WTC11 (cell line): ENCODE measurements at regions not wholly inside any gene's neighbourhood (a gene's known extent, or its start where the extent isn't known, plus 50 kb on each side); places are given as distances from the start of the nearest gene placed in this dataset.

Experiments used
- CTCF ChIP-seq: fragments of 200-600 bp; IDR thresholded peaks from 2 replicates; pipeline ENCODE4 v1.8.0; 2022; ENCODE audit warnings: antibody characterized with exemption
- KAT7 ChIP-seq: sonication (generic); formaldehyde crosslinking; IDR thresholded peaks from 2 replicates; pipeline ENCODE4 v1.8.1; 2023; ENCODE audit warnings: missing genetic modification reagents, mild to moderate bottlenecking, borderline replicate concordance
- MAX ChIP-seq: sonication (generic); formaldehyde crosslinking; IDR thresholded peaks from 2 replicates; pipeline ENCODE4 v1.8.0; 2022; ENCODE audit warnings: mild to moderate bottlenecking, missing genetic modification reagents
- SMAD3 ChIP-seq: sonication (generic); formaldehyde crosslinking; IDR thresholded peaks from 2 replicates; pipeline ENCODE4 v1.8.0; 2022; ENCODE audit warnings: missing genetic modification reagents, mild to moderate bottlenecking, borderline replicate concordance
- TP53 ChIP-seq: sonication (generic); formaldehyde crosslinking; IDR thresholded peaks from 2 replicates; pipeline ENCODE4 v1.8.1; 2023; ENCODE audit warnings: mild to moderate bottlenecking, missing genetic modification reagents
- USF2 ChIP-seq: sonication (generic); formaldehyde crosslinking; IDR thresholded peaks from 2 replicates; pipeline ENCODE4 v1.8.1; 2023; ENCODE audit warnings: mild to moderate bottlenecking, missing genetic modification reagents, moderate library complexity
- TF ChIP-seq, protein P1 (sequence below): sonication (generic); formaldehyde crosslinking; IDR thresholded peaks from 2 replicates; pipeline ENCODE4 v1.8.1; 2022; ENCODE audit warnings: low read depth, missing genetic modification reagents, borderline replicate concordance

GRCh38 chr12:33596061-33596460 is 156.4 kb upstream of the SYT10 start:
- TF ChIP-seq MAX (CRISPR knock-in tag) (no peak), TP53 (CRISPR knock-in tag) (no peak), KAT7 (CRISPR knock-in tag) (no peak), SMAD3 (CRISPR knock-in tag) (no peak), CTCF (no peak), USF2 (CRISPR knock-in tag) (no peak)
- TF ChIP-seq, protein P1, sequence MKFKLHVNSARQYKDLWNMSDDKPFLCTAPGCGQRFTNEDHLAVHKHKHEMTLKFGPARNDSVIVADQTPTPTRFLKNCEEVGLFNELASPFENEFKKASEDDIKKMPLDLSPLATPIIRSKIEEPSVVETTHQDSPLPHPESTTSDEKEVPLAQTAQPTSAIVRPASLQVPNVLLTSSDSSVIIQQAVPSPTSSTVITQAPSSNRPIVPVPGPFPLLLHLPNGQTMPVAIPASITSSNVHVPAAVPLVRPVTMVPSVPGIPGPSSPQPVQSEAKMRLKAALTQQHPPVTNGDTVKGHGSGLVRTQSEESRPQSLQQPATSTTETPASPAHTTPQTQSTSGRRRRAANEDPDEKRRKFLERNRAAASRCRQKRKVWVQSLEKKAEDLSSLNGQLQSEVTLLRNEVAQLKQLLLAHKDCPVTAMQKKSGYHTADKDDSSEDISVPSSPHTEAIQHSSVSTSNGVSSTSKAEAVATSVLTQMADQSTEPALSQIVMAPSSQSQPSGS (CRISPR knock-in tag) = no peak
